ENCODE measurements at regions not wholly inside any gene's neighbourhood (a gene's known extent, or its start where the extent isn't known, plus 50 kb on each side); places are given as distances from the start of the nearest gene placed in this dataset.

- no peak for TF ChIP-seq CTCF (IDR thresholded peaks at IDR 0.05; ENCODE audit: insufficient read depth, missing control alignments)
- no peak for FAIRE-seq
- no peak for DNase-seq (ENCODE audit: insufficient read length, low spot score)
These were observed 200.7 kb upstream of the PDE5A start for GRCh38 chr4:119829326-119829725.

DNA sequence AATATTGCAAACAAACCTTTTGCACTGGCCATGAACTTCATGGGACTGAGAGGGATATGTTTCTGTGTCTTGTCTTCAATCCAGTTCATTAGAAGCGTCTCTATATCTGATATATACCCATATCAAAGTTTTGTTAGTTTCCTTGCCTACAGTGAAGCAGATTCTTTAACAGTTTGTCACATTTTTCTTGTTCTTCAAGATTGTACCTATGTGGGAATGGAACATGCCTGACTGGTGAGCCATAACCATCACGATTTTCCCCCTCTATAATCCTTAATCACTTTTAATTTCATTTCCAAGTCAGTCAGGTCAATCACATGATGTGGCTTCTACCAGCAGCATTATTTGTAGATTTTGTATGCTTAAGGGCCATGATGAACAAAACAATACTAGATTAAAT is 197.1 kb upstream of the PDE5A start:
- DNase-seq (ENCODE audit: insufficient read length, low spot score): no peak
- no peak for FAIRE-seq
- no peak for TF ChIP-seq CTCF (IDR thresholded peaks at IDR 0.05; ENCODE audit: insufficient read depth, missing control alignments)

GRCh38 chr4:119823891-119824290 is 195.3 kb upstream of the PDE5A start:
- no peak for DNase-seq (ENCODE audit: insufficient read length, low spot score)
- FAIRE-seq: no peak
- no peak for TF ChIP-seq CTCF (IDR thresholded peaks at IDR 0.05; ENCODE audit: insufficient read depth, missing control alignments)

- DNase-seq (ENCODE audit: insufficient read length, low spot score) (no peak), FAIRE-seq (peak; percentile 72)
- TF ChIP-seq CTCF (IDR thresholded peaks at IDR 0.05; ENCODE audit: insufficient read depth, missing control alignments): no peak
These were observed 194.4 kb upstream of the PDE5A start for GRCh38 chr4:119823045-119823444.

DNA sequence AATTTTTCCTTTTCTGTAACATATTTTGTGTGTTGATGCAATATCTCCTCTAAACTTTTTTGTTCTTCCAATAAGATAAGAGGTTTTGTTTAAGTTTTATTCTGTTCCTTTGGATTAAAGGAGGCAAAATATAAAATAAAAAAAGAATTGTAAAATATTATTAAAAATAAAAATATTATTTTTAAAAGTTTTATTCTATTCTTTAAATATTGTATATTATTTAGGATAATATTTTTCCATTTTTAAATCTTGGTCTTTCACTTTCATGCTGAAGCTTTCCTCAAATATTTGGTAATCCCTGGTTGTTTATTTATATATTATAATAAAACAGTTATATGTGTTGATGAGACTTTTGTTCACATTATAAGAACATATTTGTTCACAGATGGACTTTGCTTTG is 187.9 kb upstream of the PDE5A start:
- FAIRE-seq (no peak), DNase-seq (ENCODE audit: insufficient read length, low spot score) (no peak)
- no peak for TF ChIP-seq CTCF (IDR thresholded peaks at IDR 0.05; ENCODE audit: insufficient read depth, missing control alignments)

- no peak for TF ChIP-seq CTCF (IDR thresholded peaks at IDR 0.05; ENCODE audit: insufficient read depth, missing control alignments)
- DNase-seq (ENCODE audit: insufficient read length, low spot score) (no peak), FAIRE-seq (no peak)
These were observed 181.4 kb upstream of the PDE5A start for GRCh38 chr4:119810001-119810400.

DNA sequence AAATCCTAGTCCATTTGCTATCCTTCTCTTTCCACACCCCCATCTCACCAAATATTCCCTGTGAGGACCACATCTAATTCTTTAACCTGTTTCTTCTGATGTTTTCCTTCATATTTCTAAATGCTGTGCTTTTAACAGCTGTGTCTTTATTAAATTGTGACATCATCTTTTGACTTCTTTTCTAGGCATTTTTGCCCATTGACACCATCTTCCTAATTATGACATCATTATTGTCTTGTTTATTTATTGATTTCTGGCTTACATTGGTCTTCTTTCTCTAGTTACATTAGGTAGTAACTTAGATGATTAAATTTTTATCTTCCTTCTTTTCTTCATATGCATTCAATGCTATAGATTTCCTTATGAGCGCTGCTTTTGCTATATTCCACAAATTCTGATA is 175.8 kb upstream of the PDE5A start:
- no peak for FAIRE-seq

More for the DNA sequence above, 175.8 kb upstream of the PDE5A start:
- TF ChIP-seq CTCF (IDR thresholded peaks at IDR 0.05; ENCODE audit: insufficient read depth, missing control alignments): no peak
- no peak for DNase-seq (ENCODE audit: insufficient read length, low spot score)

Data from D721Med (cell line).